DOHH2 (cell line): ENCODE measurements at regions not wholly inside any gene's neighbourhood (a gene's known extent, or its start where the extent isn't known, plus 50 kb on each side); places are given as distances from the start of the nearest gene placed in this dataset.

Experiments
- H3F3A ChIP-seq: fragments of 200-600 bp; sonication (generic), shearing (Covaris generic); 2 replicates; pipeline ENCODE4 v1.6.0; 2016; ENCODE audit warnings: antibody characterized with exemption, mild to moderate bottlenecking; ENCODE audit not compliant: control insufficient read depth, insufficient read depth
- H3K27ac ChIP-seq: fragments of 200-600 bp; sonication (generic); 2 replicates; pipeline ENCODE4 v1.5.1; 2014; ENCODE audit warnings: low read depth, mild to moderate bottlenecking, low read length, moderate library complexity
- H3K27me3 ChIP-seq: fragments of 200-600 bp; sonication (generic); 2 replicates; pipeline ENCODE4 v1.6.1; 2014; ENCODE audit warnings: mild to moderate bottlenecking, low read length, mixed read lengths; ENCODE audit not compliant: control insufficient read depth
- H3K36me3 ChIP-seq: fragments of 200-600 bp; sonication (generic); 2 replicates; pipeline ENCODE4 v1.6.1; 2014; ENCODE audit warnings: mild to moderate bottlenecking, low read length, moderate library complexity, mixed read lengths; ENCODE audit not compliant: control insufficient read depth
- H3K4me1 ChIP-seq: fragments of 200-600 bp; sonication (generic); 2 replicates; pipeline ENCODE4 v1.6.1; 2014; ENCODE audit warnings: mild to moderate bottlenecking, low read length, mixed read lengths; ENCODE audit not compliant: control insufficient read depth
- H3K4me2 ChIP-seq: fragments of 200-600 bp; sonication (generic); 2 replicates; pipeline ENCODE4 v1.6.0; 2014; ENCODE audit warnings: mild to moderate bottlenecking, low read length, moderate library complexity
- H3K4me3 ChIP-seq: fragments of 200-600 bp; sonication (generic); 2 replicates; pipeline ENCODE4 v1.5.1; 2014; ENCODE audit warnings: mild to moderate bottlenecking, low read length, mixed read lengths
- H3K79me2 ChIP-seq: fragments of 200-600 bp; sonication (generic); 2 replicates; pipeline ENCODE4 v1.6.1; 2014; ENCODE audit warnings: mild to moderate bottlenecking, low read length, mixed read lengths; ENCODE audit not compliant: control insufficient read depth
- H3K9me2 ChIP-seq: fragments of 200-600 bp; sonication (generic); replicated peaks from 2 replicates; pipeline ENCODE4 v1.6.1; 2014; ENCODE audit warnings: mild to moderate bottlenecking, low read length, mixed read lengths; ENCODE audit not compliant: control insufficient read depth
- H3K9me3 ChIP-seq: fragments of 200-600 bp; sonication (generic); 2 replicates; pipeline ENCODE4 v1.6.1; 2014; ENCODE audit warnings: antibody characterized with exemption, low read length, mixed read lengths; ENCODE audit not compliant: control insufficient read depth, insufficient read depth
- H4K20me1 ChIP-seq: fragments of 200-600 bp; sonication (generic); 2 replicates; pipeline ENCODE4 v1.6.0; 2014; ENCODE audit warnings: low read depth, mild to moderate bottlenecking, antibody characterized with exemption, low read length, moderate library complexity; ENCODE audit not compliant: control insufficient read depth, insufficient read depth
- CTCF ChIP-seq: fragments of 200-600 bp; sonication (generic); IDR thresholded peaks from one replicate; pipeline ENCODE4 v1.5.1; 2014; ENCODE audit warnings: antibody characterized with exemption, mild to moderate bottlenecking, low read depth, low read length; ENCODE audit not compliant: poor library complexity, severe bottlenecking
- EZH2phosphoT487 ChIP-seq: fragments of 200-600 bp; sonication (generic); IDR thresholded peaks from 2 replicates; pipeline ENCODE4 v1.6.1; 2017; ENCODE audit warnings: borderline replicate concordance, mild to moderate bottlenecking, antibody characterized with exemption, low read length, moderate library complexity, mixed read lengths

- H4K20me1 ChIP-seq: no peaks in the 10 kb centered on the region
- H3F3A ChIP-seq: no peaks in the 10 kb centered on the region
- no peaks in the 10 kb centered on the region for H3K27me3 ChIP-seq
- TF ChIP-seq EZH2phosphoT487: no peak
- no peak for TF ChIP-seq CTCF
- no peaks in the 10 kb centered on the region for H3K4me1 ChIP-seq
- H3K27ac ChIP-seq: no peak overlapping the region
- H3K79me2 ChIP-seq: no peaks in the 10 kb centered on the region
- H3K4me2 ChIP-seq: no peak overlapping the region
- no peaks in the 10 kb centered on the region for H3K9me3 ChIP-seq
- H3K36me3 ChIP-seq: no peaks in the 10 kb centered on the region
- H3K9me2 ChIP-seq: no peaks in the 10 kb centered on the region
- no peak overlapping the region for H3K4me3 ChIP-seq
Observed at GRCh38 chr12:102631274-102631673, 150.9 kb upstream of the IGF1 start.

DNA sequence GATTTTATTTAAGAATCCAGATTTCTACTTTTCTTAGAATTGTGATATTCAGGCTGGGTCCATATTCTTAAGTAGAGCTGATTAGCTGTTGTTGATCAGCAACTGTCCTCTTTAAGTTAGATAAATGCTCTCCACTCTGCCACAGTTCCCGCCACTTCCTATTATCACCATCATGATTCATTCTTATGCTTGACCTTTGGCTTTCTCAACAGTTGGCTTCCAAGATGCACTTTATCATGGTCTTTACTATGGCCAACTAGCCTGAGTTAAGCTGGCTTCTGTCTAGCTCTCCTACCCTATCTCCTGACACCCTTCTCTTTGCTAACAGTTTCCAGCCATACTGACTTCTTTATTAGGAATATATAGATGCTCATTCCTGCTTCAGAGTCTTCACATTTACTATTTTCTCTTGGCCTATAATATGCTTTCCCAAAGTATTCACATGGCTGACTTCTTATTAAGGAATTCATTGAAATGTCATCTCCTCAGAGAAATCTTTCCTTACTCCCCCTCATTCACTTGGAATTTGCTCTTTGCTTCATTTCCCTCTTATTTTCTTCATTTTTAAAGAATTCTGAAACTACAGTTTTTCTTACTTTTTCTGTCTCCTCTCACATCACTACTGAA lies 149.0 kb upstream of the IGF1 start:
- no peak for TF ChIP-seq EZH2phosphoT487
- no peak for TF ChIP-seq CTCF
- H3K79me2 ChIP-seq: no peaks in the 10 kb centered on the region
- no peaks in the 10 kb centered on the region for H3K4me1 ChIP-seq
- H3K4me3 ChIP-seq: no peak overlapping the region
- H3K4me2 ChIP-seq: no peak overlapping the region
- no peak overlapping the region for H3K27ac ChIP-seq
- no peaks in the 10 kb centered on the region for H3K9me2 ChIP-seq
- no peaks in the 10 kb centered on the region for H3K36me3 ChIP-seq
- no peaks in the 10 kb centered on the region for H3K9me3 ChIP-seq
- H3K27me3 ChIP-seq: no peaks in the 10 kb centered on the region
- H3F3A ChIP-seq: no peaks in the 10 kb centered on the region
- H4K20me1 ChIP-seq: no peaks in the 10 kb centered on the region

- Histone ChIP-seq H3K4me3 (no peak overlapping the region), H3K9me2 (no peaks in the 10 kb centered on the region)
Observed at GRCh38 chr12:102625819-102626218, 145.5 kb upstream of the IGF1 start.

More at GRCh38 chr12:102625819-102626218, 145.5 kb upstream of the IGF1 start:
- Histone ChIP-seq H3K36me3 (no peaks in the 10 kb centered on the region), H3K4me1 (no peaks in the 10 kb centered on the region), H3K27ac (no peak overlapping the region), H3K4me2 (no peak overlapping the region), H3F3A (no peaks in the 10 kb centered on the region), H4K20me1 (no peaks in the 10 kb centered on the region), H3K27me3 (no peaks in the 10 kb centered on the region), H3K9me3 (no peaks in the 10 kb centered on the region), H3K79me2 (no peaks in the 10 kb centered on the region)
- TF ChIP-seq EZH2phosphoT487 (no peak), CTCF (no peak)
